GM19324 (cell line): ENCODE measurements at regions not wholly inside any gene's neighbourhood (a gene's known extent, or its start where the extent isn't known, plus 50 kb on each side); places are given as distances from the start of the nearest gene placed in this dataset.
"Not testable (repeated sequence)": the region's sequence is repeated elsewhere in the genome, so short reads cannot be mapped to it uniquely, and the experiment has no call there.

Experiments used
- ATAC-seq: cut with Tn5 transposase; IDR thresholded peaks from one replicate; pipeline ENCODE4 v1.9.1; 2021; ENCODE audit warnings: mild to moderate bottlenecking, moderate library complexity; ENCODE audit not compliant: unreplicated experiment, low FRiP score

DNA sequence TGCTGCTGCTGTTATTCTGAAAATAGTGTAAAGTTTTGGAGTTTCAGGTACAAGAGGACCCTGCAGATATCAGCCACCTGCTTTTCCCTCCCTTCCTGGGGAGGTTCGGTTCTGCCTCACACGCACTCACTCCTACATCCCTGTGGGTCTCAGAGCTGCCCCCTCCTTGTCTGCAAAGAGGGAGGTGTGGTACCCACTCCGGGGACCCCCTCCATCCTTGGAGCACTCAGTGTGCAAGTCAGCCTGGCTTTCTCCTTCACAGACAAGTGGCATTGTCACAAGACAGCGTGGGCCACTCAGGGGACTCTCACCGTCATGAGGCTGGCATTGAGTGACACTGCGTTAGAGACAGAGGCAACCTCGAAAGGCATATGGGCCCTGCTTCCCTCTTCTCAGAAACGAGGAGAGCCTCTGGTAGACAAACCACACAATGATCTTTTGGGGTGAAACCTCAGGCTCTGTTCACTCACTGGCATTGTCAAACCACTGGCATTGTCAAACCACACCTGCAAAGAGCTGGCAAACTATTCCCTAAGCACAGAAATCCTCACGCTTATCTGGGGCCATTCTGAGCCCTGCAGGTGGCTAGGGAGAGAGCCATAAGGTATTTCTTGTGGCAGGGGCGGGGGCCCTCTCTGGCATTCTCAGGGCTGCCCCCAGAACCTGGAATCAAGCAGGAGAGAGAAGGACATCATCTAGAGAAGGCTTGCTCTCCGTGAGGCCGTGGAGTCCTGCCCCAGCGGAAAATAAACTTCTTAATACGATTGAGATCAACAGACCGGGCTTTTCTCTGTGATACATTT lies 285.0 kb downstream of the SHOX start:
- no peak for ATAC-seq

DNA sequence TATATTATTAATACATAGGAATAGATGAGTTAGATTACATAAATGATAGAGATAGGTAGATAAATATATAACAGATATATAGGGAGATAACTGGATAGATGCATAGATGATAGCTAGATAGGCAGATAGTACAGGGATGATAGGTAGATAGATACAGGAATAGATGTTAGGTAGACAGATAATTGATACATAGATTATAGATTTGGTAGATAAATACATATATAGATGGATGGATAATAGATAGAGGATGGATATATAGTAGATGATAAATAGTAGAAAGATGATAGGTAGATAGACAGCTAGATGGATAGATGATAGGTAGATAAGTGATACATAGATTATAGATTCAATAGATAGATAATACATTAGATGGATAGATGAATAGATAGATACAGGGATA lies 283.6 kb downstream of the SHOX start:
- ATAC-seq = no peak

DNA sequence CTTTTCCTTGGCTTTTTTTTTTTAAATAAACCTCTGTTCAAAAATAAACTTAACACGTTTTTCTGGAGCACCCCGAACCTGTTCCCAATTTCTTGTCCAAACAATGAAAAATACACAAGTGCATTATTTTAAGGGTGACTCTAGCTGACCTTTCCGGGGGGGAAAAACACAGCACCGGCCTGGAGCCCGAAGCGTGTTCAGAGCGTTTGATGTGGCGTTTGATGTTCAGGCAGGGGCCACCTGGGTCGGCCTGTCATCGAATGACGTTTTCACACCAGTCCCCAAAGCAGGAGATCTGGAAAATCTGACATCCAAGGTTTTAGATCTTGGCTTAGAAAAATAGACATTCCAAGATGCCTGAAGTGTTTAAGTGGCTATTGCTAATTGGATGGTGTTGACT lies 282.1 kb downstream of the SHOX start:
- ATAC-seq = no peak

DNA sequence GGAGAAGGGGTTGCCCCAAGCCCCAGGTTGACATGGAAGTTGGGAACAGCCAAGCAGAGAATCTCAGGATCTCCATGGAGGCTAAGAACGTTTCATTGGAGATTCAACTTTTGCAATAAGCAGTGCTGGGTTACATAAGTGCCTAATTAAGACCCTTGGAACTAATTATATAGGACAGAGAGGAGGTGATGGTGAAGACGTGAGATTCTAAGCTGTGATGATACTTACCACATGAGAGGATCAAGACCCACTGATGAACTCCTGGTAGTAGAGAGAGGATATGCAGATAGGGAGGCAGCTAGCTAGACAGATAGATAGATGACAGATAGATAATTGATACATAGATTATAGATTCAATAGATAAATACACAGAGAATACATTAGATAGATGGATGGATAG lies 278.5 kb downstream of the SHOX start:
- not testable (repeated sequence) for ATAC-seq

DNA sequence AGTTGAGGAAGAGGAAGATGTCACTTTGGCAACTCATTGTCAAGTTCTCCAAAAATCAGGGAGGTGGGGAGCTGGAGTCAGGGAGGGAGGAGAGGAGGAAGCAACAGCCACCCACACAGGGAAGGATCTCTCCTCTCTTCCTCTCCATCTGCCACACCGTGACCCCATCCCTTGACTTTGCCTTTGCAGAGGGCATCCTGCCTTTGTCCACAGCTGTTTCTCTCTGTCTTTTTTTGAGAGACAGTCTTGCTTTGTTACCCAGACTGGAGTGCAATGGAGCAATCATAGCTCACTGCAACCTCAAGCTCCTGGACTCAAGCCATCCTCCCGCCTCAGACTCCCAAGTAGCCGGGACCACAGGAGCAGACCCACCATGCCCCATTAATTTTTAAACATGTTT lies 276.0 kb downstream of the SHOX start:
- no peak for ATAC-seq

DNA sequence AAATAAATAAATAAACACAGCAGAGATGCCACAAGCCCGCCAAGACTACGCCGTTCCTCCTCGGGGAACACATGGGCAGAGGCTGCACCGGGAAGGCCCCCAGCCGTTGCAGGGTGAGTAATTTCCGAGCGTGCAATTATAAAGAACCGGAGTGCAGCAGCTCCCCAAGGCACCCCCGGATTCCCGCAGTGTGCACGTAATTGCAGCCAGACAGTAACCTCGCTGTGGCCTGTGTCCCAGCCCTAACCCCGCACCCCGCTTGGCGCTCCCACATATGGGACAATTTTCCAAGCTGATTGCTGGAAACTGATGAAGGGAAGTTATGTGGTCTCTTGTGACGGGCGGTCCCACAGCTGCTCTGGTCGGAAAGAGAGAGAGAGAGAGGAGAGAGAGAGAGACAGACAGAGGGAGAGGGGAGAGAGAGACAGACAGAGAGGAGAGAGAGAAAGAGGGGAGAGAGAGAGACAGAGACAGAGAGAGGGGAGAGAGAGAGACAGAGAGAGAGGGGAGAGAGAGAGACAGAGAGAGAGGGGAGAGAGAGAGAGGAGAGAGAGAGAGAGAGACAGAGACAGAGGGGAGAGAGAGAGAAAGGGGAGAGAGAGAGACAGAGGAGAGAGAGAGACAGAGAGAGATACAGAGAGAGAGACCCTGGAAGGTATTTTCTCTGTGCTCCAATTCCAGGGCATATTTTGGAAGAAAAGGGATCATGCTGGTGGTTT lies 275.4 kb downstream of the SHOX start:
- no peak for ATAC-seq

DNA sequence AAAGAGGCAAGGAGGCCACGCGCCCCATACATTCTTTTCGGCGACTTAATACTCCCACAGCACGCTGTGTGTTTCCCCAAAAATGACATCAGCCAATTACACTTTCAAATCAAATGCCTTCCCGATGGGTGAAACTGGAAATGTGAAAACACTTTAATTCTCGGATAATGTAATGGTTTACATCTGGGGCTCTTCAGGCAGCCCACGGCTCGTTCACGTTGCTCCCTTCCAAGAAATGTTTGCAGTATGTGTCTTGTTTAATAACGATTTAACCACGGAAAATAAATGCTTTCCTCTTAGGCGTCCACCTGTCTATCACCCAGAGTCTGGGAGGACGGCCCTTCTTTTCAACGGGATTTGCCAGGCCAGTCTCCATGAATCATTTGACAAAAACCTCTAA lies 272.5 kb downstream of the SHOX start:
- ATAC-seq = no peak

DNA sequence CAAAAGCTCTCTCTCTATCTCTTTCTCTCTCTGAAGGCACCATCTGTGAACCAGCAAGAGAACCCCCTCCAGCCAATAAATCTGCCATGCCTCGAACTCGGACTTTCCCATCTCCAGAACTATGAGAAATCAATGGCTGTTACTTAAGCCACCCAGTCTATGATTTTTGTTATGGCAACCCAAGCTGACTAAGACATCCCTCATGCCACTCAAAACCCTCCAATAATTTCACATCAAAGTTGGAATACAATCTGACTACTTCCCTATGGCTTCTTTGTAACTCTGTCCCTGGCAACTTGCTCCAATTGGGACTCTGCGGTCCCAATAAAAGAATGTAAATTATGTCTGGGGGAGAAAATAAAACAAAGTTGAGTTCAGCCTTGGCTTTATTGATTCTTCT lies 265.7 kb downstream of the SHOX start:
- no peak for ATAC-seq

DNA sequence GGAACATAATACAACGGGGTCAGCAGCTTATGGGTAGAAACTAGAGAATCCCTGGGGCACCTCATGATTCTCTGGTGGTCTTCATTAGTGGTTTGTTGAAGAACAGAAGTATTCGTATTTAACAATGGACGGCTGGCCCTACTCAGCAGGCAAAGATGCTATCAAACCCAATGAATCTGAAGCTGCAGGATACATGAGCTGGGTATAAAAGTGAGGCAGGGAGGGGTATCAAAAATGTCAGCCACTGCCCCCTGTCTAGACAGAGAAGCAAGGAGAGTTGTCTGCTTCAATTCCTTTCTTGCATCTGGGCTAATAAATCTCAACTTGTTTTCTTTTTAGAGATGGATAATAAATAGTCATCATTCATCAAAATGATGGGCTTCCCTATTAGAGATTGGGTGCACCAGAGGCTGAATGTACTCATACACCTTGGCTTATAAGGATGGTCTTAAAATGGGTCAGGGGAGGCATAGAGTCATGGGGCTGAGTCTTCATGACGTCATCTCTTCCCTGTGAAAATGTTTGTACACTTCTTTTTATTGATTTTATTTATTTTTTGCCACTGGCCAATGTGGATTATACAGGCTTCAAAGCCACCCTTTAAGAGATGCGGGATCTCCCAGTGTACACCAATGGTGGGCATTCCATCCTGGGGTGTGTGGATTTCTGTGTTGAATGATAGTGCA lies 259.5 kb downstream of the SHOX start:
- no peak for ATAC-seq

DNA sequence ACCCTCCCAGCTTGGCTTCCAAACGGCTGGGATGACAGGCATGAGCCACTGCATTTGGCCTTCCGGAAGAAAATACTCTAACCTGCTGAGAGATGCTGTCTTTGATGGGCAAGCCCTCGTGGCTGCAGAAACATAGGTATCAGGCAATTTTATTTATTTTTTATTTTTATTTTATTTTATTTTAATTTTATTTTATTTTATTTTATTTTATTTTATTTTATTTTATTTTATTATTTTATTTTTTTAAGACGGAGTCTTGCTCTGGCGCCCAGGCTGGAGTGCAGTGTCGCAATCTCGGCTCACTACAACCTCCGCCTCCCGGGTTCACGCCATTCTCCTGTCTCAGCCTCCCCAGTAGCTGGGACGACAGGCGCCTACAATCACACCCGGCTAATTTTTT lies 257.1 kb downstream of the SHOX start:
- ATAC-seq = not testable (repeated sequence)

DNA sequence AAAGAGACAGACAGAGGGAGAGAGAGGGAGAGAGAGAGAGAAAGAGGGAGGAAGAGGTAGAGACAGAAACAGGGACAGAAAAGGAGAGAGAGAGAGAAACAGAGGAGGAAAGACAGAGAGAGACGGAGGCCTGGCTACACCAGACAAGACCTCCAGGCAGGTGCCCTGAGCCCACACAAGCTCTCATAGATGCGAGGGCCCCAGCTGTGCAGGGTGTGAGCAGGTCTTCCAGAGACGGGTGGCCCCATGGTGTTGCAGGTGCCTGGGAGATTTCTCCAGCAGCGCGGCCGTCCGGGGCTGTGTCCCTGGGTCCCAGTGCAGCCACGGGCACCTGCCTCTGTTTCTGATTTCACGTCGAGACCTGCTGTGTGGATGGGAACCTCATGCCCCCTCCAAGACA lies 253.0 kb downstream of the SHOX start:
- no peak for ATAC-seq

DNA sequence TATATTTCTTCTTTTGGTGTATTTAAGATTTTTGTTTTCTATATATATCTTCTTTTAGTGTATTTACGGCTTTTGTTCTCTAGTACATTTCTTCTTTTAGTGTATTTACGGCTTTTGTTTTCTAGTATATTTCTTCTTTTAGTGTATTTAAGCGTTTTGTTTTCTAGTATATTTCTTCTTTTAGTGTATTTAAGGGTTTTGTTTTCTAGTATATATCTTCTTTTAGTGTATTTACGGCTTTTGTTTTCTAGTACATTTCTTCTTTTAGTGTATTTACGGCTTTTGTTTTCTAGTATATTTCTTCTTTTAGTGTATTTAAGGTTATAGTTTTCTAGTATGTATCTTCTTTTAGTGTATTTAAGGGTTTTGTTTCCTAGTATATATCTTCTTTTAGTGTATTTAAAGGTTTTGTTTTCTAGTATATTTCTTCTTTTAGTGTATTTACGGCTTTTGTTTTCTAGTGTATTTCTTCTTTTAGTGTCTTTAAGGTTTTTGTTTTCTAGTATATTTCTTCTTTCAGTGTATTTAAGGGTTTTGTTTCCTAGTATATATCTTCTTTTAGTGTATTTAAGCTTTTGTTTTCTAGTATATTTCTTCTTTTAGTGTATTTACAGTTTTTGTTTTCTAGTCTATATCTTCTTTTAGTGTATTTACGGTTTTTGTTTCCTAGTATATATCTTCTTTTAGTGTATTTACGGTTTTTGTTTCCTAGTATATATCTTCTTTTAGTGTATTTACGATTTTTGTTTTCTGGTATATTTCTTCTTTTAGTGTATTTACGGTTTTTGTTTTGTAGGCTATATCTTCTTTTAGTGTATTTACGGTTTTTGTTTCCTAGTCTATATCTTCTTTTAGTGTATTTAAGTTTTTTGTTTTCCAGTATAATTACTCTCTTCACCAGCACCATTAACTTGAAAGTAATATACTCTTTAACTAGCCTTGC lies 249.4 kb downstream of the SHOX start:
- ATAC-seq = not testable (repeated sequence)

DNA sequence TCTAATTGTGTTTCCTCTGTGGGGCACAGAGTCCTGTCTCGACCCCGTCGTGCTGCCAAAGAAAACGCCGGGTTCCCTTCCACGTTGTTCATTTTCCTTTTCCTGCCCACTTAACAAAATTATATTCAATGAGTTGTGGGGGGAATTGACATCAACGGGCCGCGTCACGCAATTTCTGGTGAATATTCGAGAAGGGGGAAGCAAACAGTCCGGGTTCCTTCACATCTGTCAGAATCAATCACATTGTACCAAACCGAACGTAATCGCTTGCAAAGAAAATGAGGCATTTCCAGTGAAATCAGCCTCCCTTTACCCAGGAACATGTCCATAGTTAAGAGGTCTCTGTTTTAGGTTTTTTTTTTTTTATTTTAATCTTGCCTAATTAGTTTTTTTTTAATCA lies 243.5 kb downstream of the SHOX start:
- ATAC-seq = no peak

DNA sequence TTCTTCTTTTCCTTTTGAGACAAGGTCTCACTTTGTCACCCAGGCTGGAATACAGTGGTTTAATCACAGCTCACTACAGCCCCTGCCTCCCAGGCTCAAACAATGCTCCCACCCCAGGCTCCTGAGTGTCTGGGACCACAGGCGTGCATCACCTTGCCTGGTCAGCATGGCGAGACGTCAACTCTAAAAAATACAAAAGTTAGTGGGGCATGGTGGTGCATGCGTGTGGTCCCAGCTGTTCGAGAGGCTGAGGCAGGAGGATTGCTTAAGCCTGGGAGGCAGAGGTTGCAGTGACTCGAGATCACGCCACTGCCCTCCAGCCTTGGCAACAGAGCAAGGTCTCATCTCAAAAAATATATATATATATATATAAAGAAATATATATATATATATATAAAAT lies 242.4 kb downstream of the SHOX start:
- ATAC-seq = no peak

DNA sequence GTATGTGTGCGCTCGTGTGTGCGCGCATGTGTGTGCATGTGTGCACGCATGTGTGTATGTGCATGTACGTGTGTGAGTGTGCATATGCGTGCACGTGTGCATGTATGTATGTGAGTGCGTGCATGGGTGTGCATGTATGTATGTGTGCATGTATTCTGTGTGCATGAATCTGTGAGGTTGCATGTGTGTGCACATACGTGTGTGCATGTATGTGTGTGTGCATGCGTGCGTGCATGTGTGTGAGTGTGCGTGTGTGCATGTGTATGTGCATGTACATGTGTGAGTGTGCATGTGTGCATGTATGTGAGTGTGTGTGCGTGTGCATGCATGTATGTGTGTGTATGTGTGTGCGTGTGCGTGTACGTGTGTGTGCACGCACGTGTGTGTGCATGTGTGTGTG lies 241.5 kb downstream of the SHOX start:
- ATAC-seq = no peak

DNA sequence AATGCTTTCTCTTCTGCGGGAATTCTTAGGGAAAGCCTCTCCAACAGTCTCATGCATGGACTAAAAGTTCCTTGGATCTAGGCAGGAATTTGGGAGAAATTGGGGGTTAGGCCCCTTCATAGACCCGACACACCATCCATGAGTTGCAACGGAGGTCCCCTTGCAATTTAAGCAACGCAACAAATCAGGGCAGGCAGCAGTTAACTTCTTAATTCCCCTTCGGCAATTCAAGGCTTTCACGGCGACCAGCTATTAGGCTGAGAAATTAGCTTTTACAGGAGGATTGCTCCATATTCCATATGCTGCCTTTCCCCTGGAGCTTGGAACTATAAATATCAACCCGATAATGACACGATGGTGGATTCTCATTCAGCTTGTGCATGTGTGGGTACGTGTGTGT lies 241.0 kb downstream of the SHOX start:
- ATAC-seq = no peak

DNA sequence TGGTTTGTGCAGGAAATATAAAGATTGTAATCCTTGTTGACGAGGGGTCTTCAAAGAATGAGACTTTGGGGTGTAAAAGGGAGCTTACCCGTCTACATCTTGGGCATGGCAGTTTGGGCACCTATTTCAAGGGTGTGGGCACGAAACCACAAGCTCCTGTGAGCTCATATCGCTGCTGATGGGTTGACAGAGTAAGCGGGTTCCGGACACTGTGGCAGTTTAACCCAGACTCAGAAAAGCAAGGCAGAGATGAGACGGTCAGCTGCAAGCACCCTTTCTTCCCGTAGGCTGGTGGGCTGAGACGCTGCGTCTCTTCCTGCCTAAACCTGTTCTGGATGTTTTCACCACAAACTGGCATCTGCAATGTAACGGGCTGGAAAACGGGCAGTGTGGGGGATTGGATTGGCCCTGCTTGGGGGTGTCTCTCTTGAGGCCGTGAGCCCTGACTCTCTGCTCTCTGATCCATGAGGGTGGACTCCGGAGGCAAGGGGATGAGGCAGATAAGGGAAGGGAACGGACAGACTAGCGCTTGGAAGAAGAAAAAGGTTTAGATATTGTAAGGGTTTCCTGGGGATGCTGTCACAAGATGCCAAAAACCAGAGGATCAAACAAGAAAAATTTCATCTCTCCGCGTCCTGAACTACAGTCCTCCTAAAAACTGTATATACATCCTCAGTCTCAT lies 237.5 kb downstream of the SHOX start:
- no peak for ATAC-seq

DNA sequence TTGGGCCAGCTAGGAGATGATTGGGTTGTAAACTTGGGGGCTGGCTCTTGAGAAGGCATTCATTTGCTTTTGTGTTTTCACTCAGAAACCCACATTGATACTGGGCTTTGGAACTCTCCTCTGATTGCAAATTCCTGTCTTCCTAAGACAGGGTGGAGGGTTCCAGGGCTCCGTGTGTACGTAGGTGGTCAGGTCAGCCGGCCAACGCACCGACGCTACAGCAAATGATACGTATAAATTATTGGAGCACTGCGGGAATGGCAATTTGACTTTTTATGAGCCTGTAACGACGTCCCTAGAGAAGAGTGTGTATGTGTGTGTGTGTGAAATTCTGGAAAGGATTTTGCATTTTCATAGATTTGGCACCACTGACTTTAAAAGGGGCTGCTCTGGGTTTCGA lies 236.9 kb downstream of the SHOX start:
- ATAC-seq = no peak

DNA sequence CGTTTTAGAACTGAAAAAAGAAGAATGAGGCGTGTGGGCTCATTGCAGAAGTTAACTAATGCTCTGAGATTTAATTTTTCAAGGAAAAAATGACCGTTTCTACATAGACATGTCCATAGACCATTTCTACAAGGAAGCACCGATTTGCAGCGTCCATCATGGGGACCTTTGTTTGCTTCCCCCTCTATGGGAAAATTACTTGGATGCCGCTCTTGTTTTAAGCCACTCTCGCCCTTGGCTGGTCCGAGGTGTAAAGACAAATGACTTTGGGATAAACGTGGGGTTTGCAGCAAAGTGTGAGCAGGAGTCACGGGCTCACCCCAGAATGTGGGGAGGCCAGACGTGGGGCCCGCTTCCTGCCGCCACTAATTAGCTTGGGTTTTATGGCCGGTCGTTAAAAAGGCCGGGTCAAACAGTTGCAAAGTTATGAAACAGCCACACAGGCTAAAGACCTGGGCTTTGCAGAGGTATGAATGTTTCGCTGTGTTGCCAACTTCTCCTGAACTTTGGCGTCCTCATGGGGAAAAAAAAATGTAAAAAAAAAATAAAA lies 235.9 kb downstream of the SHOX start:
- ATAC-seq = no peak

DNA sequence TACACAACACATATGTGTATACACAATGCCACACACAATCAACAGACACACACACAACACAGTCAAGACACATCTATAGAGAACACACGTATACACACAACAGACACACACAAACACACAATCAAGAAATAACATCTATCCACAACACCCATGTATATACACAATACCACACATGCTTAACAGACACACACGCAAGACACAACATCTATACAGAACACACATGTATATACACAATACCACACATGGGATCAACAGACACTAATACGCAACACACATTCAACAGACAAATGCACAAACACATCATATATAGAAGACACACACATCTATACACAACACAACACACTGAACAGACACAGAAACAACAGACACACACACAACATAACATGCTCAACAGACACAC lies 234.8 kb downstream of the SHOX start:
- no peak for ATAC-seq
